GM23338 (cell line): ENCODE measurements at regions not wholly inside any gene's neighbourhood (a gene's known extent, or its start where the extent isn't known, plus 50 kb on each side); places are given as distances from the start of the nearest gene placed in this dataset.

Experiments used
- ATAC-seq: fragments of 200-7000 bp; cut with Tn5 transposase; 3 replicates; pipeline ENCODE4 v1.9.1; 2020
- DNase-seq: peaks from one replicate; pipeline ENCODE4 v3.0.0-alpha.2; 2015; ENCODE audit warnings: low spot score
- H2AFZ ChIP-seq: fragments of 200-600 bp; sonication (generic); 2 replicates; pipeline ENCODE4 v1.8.0; 2016; ENCODE audit warnings: antibody characterized with exemption, mild to moderate bottlenecking, moderate library complexity
- H3F3A ChIP-seq: fragments of 200-600 bp; sonication (generic); replicated peaks from 2 replicates; pipeline ENCODE4 v1.8.0; 2017; ENCODE audit warnings: antibody characterized with exemption, mixed run types, low read depth
- H3K27ac ChIP-seq: fragments of 200-600 bp; sonication (generic); 2 replicates; pipeline ENCODE4 v1.6.1; 2016; ENCODE audit warnings: low read depth
- H3K27me3 ChIP-seq: fragments of 200-600 bp; sonication (generic); 2 replicates; pipeline ENCODE4 v1.8.0; 2016; ENCODE audit warnings: mild to moderate bottlenecking, mixed run types, moderate library complexity; ENCODE audit not compliant: insufficient read depth
- H3K36me3 ChIP-seq: fragments of 200-600 bp; sonication (generic); 2 replicates; pipeline ENCODE4 v1.8.0; 2016; ENCODE audit warnings: mild to moderate bottlenecking; ENCODE audit not compliant: insufficient read depth
- H3K4me1 ChIP-seq: fragments of 200-600 bp; sonication (generic); 2 replicates; pipeline ENCODE4 v1.8.0; 2016; ENCODE audit warnings: mild to moderate bottlenecking, moderate library complexity; ENCODE audit not compliant: insufficient read depth
- H3K4me2 ChIP-seq: fragments of 200-600 bp; sonication (generic); 2 replicates; pipeline ENCODE4 v1.7.1; 2017; ENCODE audit warnings: mixed run types
- H3K4me3 ChIP-seq: fragments of 200-600 bp; sonication (generic); 2 replicates; pipeline ENCODE4 v1.6.1; 2016; ENCODE audit warnings: mixed run types
- H3K79me2 ChIP-seq: fragments of 200-600 bp; sonication (generic); replicated peaks from 2 replicates; pipeline ENCODE4 v1.8.0; 2017; ENCODE audit warnings: mild to moderate bottlenecking; ENCODE audit not compliant: insufficient read depth
- H3K9me2 ChIP-seq: fragments of 200-600 bp; sonication (generic); 2 replicates; pipeline ENCODE4 v1.8.0; 2017; ENCODE audit not compliant: insufficient read depth
- H4K20me1 ChIP-seq: fragments of 200-600 bp; sonication (generic); replicated peaks from 2 replicates; pipeline ENCODE4 v1.8.0; 2017; ENCODE audit warnings: mild to moderate bottlenecking; ENCODE audit not compliant: insufficient read depth
- H3K27ac Mint-ChIP-seq: 2 replicates; pipeline ENCODE4 v1.8.0; 2020; ENCODE audit warnings: inconsistent platforms, mild to moderate bottlenecking, moderate library complexity, mixed read lengths
- H3K27me3 Mint-ChIP-seq: 3 replicates; pipeline ENCODE4 v1.8.0; 2022; ENCODE audit warnings: low read depth, mild to moderate bottlenecking, moderate library complexity, mixed read lengths, inconsistent platforms; ENCODE audit not compliant: insufficient read depth, poor library complexity
- H3K36me3 Mint-ChIP-seq: 3 replicates; pipeline ENCODE4 v1.8.0; 2021; ENCODE audit warnings: low read depth, mild to moderate bottlenecking, inconsistent platforms, moderate library complexity, mixed read lengths
- H3K4me1 Mint-ChIP-seq: 3 replicates; pipeline ENCODE4 v1.8.0; 2020; ENCODE audit warnings: mild to moderate bottlenecking, inconsistent platforms, mixed read lengths
- H3K4me3 Mint-ChIP-seq: 3 replicates; pipeline ENCODE4 v1.8.0; 2021; ENCODE audit warnings: moderate library complexity, mild to moderate bottlenecking, inconsistent platforms, mixed read lengths
- H3K9me3 Mint-ChIP-seq: 3 replicates; pipeline ENCODE4 v1.8.0; 2020; ENCODE audit warnings: moderate library complexity, mild to moderate bottlenecking, inconsistent platforms, mixed read lengths
- EZH2phosphoT487 ChIP-seq: fragments of 200-600 bp; sonication (generic); IDR thresholded peaks from one replicate; pipeline ENCODE4 v1.8.1; 2018; ENCODE audit warnings: antibody characterized with exemption; ENCODE audit not compliant: unreplicated experiment
- JUNB ChIP-seq: IDR thresholded peaks from one replicate; pipeline ENCODE4 v1.6.1; 2016; ENCODE audit warnings: antibody characterized with exemption; ENCODE audit not compliant: unreplicated experiment
- ZNF331 ChIP-seq: fragments of 250-450 bp; sonication (Bioruptor Pico); IDR thresholded peaks from 2 replicates; pipeline ENCODE4 v1.5.0; 2020; ENCODE audit warnings: low read depth, mild to moderate bottlenecking, moderate library complexity
- TF ChIP-seq, protein P1 (sequence below): IDR thresholded peaks from one replicate; pipeline ENCODE4 v1.6.1; 2018; ENCODE audit warnings: antibody characterized with exemption; ENCODE audit not compliant: unreplicated experiment
- TF ChIP-seq, protein P2 (sequence below): IDR thresholded peaks from 2 replicates; pipeline ENCODE4 v1.6.1; 2016; ENCODE audit warnings: antibody characterized with exemption
- TF ChIP-seq, protein P3 (sequence below): fragments of 250-450 bp; sonication (Bioruptor Pico); IDR thresholded peaks from 2 replicates; pipeline ENCODE4 v1.5.0; 2020; ENCODE audit warnings: mild to moderate bottlenecking, moderate library complexity

DNA sequence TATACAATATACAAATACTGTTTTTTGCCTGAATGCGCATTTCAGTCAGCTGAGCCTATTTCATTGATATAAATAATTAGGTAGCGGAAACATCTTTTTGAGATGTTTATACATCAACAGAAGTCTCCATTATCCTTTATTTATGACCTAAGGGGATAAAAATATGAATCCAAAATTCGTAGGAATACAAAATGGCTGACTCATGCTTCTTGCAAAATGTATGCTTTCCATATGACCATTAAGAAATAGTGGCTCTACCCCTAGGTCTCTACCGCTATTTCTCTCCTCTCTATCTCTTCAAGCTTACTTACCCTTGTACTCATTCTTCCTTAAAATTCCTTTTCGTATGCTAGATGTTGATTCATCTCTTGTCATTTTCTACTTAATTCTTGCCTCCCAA lies 338.4 kb upstream of the TMPRSS15 start:
- Mint-ChIP-seq H3K4me3 (no peak overlapping the region), H3K27ac (no peak overlapping the region), H3K27me3 (no peaks in the 10 kb centered on the region), H3K4me1 (peaks cover 10% of the 10 kb centered on the region), H3K9me3 (no peaks in the 10 kb centered on the region; the same call in 2 of the 3 replicates), H3K36me3 (no peaks in the 10 kb centered on the region)
- H3K36me3 ChIP-seq, result no peaks in the 10 kb centered on the region
- TF ChIP-seq JUNB (no peak), EZH2phosphoT487 (no peak), ZNF331 (CRISPR knock-in tag) (no peak)
- TF ChIP-seq, protein P1, sequence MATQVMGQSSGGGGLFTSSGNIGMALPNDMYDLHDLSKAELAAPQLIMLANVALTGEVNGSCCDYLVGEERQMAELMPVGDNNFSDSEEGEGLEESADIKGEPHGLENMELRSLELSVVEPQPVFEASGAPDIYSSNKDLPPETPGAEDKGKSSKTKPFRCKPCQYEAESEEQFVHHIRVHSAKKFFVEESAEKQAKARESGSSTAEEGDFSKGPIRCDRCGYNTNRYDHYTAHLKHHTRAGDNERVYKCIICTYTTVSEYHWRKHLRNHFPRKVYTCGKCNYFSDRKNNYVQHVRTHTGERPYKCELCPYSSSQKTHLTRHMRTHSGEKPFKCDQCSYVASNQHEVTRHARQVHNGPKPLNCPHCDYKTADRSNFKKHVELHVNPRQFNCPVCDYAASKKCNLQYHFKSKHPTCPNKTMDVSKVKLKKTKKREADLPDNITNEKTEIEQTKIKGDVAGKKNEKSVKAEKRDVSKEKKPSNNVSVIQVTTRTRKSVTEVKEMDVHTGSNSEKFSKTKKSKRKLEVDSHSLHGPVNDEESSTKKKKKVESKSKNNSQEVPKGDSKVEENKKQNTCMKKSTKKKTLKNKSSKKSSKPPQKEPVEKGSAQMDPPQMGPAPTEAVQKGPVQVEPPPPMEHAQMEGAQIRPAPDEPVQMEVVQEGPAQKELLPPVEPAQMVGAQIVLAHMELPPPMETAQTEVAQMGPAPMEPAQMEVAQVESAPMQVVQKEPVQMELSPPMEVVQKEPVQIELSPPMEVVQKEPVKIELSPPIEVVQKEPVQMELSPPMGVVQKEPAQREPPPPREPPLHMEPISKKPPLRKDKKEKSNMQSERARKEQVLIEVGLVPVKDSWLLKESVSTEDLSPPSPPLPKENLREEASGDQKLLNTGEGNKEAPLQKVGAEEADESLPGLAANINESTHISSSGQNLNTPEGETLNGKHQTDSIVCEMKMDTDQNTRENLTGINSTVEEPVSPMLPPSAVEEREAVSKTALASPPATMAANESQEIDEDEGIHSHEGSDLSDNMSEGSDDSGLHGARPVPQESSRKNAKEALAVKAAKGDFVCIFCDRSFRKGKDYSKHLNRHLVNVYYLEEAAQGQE, result no peak
- TF ChIP-seq, protein P2, sequence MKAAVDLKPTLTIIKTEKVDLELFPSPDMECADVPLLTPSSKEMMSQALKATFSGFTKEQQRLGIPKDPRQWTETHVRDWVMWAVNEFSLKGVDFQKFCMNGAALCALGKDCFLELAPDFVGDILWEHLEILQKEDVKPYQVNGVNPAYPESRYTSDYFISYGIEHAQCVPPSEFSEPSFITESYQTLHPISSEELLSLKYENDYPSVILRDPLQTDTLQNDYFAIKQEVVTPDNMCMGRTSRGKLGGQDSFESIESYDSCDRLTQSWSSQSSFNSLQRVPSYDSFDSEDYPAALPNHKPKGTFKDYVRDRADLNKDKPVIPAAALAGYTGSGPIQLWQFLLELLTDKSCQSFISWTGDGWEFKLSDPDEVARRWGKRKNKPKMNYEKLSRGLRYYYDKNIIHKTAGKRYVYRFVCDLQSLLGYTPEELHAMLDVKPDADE, result no peak
- TF ChIP-seq, protein P3, sequence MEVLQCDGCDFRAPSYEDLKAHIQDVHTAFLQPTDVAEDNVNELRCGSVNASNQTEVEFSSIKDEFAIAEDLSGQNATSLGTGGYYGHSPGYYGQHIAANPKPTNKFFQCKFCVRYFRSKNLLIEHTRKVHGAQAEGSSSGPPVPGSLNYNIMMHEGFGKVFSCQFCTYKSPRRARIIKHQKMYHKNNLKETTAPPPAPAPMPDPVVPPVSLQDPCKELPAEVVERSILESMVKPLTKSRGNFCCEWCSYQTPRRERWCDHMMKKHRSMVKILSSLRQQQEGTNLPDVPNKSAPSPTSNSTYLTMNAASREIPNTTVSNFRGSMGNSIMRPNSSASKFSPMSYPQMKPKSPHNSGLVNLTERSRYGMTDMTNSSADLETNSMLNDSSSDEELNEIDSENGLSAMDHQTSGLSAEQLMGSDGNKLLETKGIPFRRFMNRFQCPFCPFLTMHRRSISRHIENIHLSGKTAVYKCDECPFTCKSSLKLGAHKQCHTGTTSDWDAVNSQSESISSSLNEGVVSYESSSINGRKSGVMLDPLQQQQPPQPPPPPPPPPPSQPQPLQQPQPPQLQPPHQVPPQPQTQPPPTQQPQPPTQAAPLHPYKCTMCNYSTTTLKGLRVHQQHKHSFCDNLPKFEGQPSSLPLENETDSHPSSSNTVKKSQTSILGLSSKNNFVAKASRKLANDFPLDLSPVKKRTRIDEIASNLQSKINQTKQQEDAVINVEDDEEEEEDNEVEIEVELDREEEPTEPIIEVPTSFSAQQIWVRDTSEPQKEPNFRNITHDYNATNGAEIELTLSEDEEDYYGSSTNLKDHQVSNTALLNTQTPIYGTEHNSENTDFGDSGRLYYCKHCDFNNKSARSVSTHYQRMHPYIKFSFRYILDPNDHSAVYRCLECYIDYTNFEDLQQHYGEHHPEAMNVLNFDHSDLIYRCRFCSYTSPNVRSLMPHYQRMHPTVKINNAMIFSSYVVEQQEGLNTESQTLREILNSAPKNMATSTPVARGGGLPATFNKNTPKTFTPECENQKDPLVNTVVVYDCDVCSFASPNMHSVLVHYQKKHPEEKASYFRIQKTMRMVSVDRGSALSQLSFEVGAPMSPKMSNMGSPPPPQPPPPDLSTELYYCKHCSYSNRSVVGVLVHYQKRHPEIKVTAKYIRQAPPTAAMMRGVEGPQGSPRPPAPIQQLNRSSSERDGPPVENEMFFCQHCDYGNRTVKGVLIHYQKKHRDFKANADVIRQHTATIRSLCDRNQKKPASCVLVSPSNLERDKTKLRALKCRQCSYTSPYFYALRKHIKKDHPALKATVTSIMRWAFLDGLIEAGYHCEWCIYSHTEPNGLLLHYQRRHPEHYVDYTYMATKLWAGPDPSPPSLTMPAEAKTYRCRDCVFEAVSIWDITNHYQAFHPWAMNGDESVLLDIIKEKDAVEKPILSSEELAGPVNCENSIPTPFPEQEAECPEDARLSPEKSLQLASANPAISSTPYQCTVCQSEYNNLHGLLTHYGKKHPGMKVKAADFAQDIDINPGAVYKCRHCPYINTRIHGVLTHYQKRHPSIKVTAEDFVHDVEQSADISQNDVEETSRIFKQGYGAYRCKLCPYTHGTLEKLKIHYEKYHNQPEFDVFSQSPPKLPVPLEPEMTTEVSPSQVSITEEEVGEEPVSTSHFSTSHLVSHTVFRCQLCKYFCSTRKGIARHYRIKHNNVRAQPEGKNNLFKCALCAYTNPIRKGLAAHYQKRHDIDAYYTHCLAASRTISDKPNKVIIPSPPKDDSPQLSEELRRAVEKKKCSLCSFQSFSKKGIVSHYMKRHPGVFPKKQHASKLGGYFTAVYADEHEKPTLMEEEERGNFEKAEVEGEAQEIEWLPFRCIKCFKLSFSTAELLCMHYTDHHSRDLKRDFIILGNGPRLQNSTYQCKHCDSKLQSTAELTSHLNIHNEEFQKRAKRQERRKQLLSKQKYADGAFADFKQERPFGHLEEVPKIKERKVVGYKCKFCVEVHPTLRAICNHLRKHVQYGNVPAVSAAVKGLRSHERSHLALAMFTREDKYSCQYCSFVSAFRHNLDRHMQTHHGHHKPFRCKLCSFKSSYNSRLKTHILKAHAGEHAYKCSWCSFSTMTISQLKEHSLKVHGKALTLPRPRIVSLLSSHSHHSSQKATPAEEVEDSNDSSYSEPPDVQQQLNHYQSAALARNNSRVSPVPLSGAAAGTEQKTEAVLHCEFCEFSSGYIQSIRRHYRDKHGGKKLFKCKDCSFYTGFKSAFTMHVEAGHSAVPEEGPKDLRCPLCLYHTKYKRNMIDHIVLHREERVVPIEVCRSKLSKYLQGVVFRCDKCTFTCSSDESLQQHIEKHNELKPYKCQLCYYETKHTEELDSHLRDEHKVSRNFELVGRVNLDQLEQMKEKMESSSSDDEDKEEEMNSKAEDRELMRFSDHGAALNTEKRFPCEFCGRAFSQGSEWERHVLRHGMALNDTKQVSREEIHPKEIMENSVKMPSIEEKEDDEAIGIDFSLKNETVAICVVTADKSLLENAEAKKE (CRISPR knock-in tag), result no peak
- H3K9me2 ChIP-seq, result no peaks in the 10 kb centered on the region
- H3K27ac ChIP-seq, result no peak overlapping the region
- H3K4me3 ChIP-seq, result no peak overlapping the region
- no peaks in the 10 kb centered on the region for H4K20me1 ChIP-seq
- no peak overlapping the region for H2AFZ ChIP-seq
- H3K4me2 ChIP-seq, result no peak overlapping the region
- H3F3A ChIP-seq, result no peaks in the 10 kb centered on the region
- DNase-seq (no peak), ATAC-seq (no peak)
- no peaks in the 10 kb centered on the region for H3K27me3 ChIP-seq
- H3K4me1 ChIP-seq, result peaks cover 8% of the 10 kb centered on the region; the same call in 1 of the 2 replicates
- H3K79me2 ChIP-seq, result no peaks in the 10 kb centered on the region
